HG03103 (cell line): ENCODE measurements at regions not wholly inside any gene's neighbourhood (a gene's known extent, or its start where the extent isn't known, plus 50 kb on each side); places are given as distances from the start of the nearest gene placed in this dataset.
"Not testable (repeated sequence)": the region's sequence is repeated elsewhere in the genome, so short reads cannot be mapped to it uniquely, and the experiment has no call there.

Experiments used
- ATAC-seq: cut with Tn5 transposase; IDR thresholded peaks from one replicate; pipeline ENCODE4 v1.9.1; 2021; ENCODE audit warnings: low read depth; ENCODE audit not compliant: unreplicated experiment

- ATAC-seq: no peak
Measured at GRCh38 chr11:13782390-13783075, 114.1 kb downstream of the FAR1 start.

- no peak for ATAC-seq
Measured at GRCh38 chr11:13784441-13784840, 116.0 kb downstream of the FAR1 start.

GRCh38 chr11:13784855-13785254 lies 116.4 kb downstream of the FAR1 start:
- ATAC-seq: no peak

GRCh38 chr11:13786688-13787087 lies 118.2 kb downstream of the FAR1 start:
- no peak for ATAC-seq

GRCh38 chr11:13797616-13798015 lies 129.1 kb downstream of the FAR1 start:
- ATAC-seq: not testable (repeated sequence)

GRCh38 chr11:13800901-13801300 lies 132.4 kb downstream of the FAR1 start:
- no peak for ATAC-seq

GRCh38 chr11:13818325-13818724 lies 144.2 kb upstream of the SPON1 start:
- no peak for ATAC-seq

GRCh38 chr11:13826505-13827278 lies 135.8 kb upstream of the SPON1 start:
- ATAC-seq: no peak

- ATAC-seq: no peak
Measured at GRCh38 chr11:13831696-13832095, 130.8 kb upstream of the SPON1 start.

GRCh38 chr11:13834463-13834862 lies 128.1 kb upstream of the SPON1 start:
- ATAC-seq: no peak

- no peak for ATAC-seq
Measured at GRCh38 chr11:13836666-13837065, 125.9 kb upstream of the SPON1 start.

GRCh38 chr11:13837286-13837685 lies 125.2 kb upstream of the SPON1 start:
- ATAC-seq: no peak

- ATAC-seq: no peak
Measured at GRCh38 chr11:13841393-13841792, 121.1 kb upstream of the SPON1 start.

- ATAC-seq: no peak
Measured at GRCh38 chr11:13848031-13848430, 114.5 kb upstream of the SPON1 start.

- ATAC-seq: no peak
Measured at GRCh38 chr11:13850231-13851005, 112.1 kb upstream of the SPON1 start.

GRCh38 chr11:13851691-13852090 lies 110.8 kb upstream of the SPON1 start:
- ATAC-seq: no peak

- ATAC-seq: no peak
Measured at GRCh38 chr11:13852481-13852880, 110.0 kb upstream of the SPON1 start.

- no peak for ATAC-seq
Measured at GRCh38 chr11:13857828-13858227, 104.7 kb upstream of the SPON1 start.

GRCh38 chr11:13859892-13860291 lies 102.6 kb upstream of the SPON1 start:
- no peak for ATAC-seq

- ATAC-seq: no peak
Measured at GRCh38 chr11:13861411-13861810, 101.1 kb upstream of the SPON1 start.

- no peak for ATAC-seq
Measured at GRCh38 chr11:13862845-13863392, 99.6 kb upstream of the SPON1 start.
